GM23338 (cell line): ENCODE measurements at regions not wholly inside any gene's neighbourhood (a gene's known extent, or its start where the extent isn't known, plus 50 kb on each side); places are given as distances from the start of the nearest gene placed in this dataset.

Source experiments
- EZH2phosphoT487 ChIP-seq: fragments of 200-600 bp; sonication (generic); IDR thresholded peaks from one replicate; pipeline ENCODE4 v1.8.1; 2018; ENCODE audit warnings: antibody characterized with exemption; ENCODE audit not compliant: unreplicated experiment
- POLR2AphosphoS5 ChIP-seq: IDR thresholded peaks from 2 replicates; pipeline ENCODE4 v1.6.1; 2016; ENCODE audit warnings: antibody characterized with exemption, low read depth
- TF ChIP-seq, protein P1 (sequence below), 2 experiments: fragments of 200-600 bp in 1 of 2; sonication (generic) in 1 of 2; conservative IDR thresholded peaks; 2 replicates each; pipeline versions ENCODE4 v1.5.1 to v1.6.1; 2016 to 2017; ENCODE audit warnings: antibody characterized with exemption in 2 of 2, low read depth in 2 of 2, mild to moderate bottlenecking in 2 of 2, moderate library complexity in 1 of 2
- TF ChIP-seq, protein P2 (sequence below): IDR thresholded peaks from one replicate; pipeline ENCODE4 v1.6.1; 2018; ENCODE audit warnings: antibody characterized with exemption; ENCODE audit not compliant: unreplicated experiment

DNA sequence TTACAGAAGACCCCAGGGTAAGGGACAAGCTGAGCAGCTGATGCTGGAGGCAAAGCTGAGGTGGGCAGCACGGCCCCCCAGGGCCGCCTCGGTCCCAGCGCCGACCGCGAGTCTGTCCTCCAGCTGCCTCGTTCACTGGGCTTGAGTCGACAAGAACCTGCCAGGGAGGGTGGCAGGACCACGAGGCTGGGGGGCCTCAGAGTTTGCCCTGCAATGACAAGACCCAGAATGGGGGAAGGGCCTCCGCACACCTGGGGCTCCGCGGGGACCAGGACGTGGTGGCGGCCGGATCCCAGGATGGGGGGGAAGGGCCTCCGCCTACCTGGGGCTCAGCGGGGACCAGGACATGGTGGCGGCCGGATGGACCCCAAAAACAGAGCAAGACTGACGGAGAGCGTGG lies 53.9 kb upstream of the COL18A1 start:
- TF ChIP-seq, protein P1, sequence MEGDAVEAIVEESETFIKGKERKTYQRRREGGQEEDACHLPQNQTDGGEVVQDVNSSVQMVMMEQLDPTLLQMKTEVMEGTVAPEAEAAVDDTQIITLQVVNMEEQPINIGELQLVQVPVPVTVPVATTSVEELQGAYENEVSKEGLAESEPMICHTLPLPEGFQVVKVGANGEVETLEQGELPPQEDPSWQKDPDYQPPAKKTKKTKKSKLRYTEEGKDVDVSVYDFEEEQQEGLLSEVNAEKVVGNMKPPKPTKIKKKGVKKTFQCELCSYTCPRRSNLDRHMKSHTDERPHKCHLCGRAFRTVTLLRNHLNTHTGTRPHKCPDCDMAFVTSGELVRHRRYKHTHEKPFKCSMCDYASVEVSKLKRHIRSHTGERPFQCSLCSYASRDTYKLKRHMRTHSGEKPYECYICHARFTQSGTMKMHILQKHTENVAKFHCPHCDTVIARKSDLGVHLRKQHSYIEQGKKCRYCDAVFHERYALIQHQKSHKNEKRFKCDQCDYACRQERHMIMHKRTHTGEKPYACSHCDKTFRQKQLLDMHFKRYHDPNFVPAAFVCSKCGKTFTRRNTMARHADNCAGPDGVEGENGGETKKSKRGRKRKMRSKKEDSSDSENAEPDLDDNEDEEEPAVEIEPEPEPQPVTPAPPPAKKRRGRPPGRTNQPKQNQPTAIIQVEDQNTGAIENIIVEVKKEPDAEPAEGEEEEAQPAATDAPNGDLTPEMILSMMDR (conservative IDR thresholded peaks at IDR 0.05; ENCODE audit: low read depth in 2 of 2), result no peak
- TF ChIP-seq, protein P2, sequence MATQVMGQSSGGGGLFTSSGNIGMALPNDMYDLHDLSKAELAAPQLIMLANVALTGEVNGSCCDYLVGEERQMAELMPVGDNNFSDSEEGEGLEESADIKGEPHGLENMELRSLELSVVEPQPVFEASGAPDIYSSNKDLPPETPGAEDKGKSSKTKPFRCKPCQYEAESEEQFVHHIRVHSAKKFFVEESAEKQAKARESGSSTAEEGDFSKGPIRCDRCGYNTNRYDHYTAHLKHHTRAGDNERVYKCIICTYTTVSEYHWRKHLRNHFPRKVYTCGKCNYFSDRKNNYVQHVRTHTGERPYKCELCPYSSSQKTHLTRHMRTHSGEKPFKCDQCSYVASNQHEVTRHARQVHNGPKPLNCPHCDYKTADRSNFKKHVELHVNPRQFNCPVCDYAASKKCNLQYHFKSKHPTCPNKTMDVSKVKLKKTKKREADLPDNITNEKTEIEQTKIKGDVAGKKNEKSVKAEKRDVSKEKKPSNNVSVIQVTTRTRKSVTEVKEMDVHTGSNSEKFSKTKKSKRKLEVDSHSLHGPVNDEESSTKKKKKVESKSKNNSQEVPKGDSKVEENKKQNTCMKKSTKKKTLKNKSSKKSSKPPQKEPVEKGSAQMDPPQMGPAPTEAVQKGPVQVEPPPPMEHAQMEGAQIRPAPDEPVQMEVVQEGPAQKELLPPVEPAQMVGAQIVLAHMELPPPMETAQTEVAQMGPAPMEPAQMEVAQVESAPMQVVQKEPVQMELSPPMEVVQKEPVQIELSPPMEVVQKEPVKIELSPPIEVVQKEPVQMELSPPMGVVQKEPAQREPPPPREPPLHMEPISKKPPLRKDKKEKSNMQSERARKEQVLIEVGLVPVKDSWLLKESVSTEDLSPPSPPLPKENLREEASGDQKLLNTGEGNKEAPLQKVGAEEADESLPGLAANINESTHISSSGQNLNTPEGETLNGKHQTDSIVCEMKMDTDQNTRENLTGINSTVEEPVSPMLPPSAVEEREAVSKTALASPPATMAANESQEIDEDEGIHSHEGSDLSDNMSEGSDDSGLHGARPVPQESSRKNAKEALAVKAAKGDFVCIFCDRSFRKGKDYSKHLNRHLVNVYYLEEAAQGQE, result no peak
- TF ChIP-seq POLR2AphosphoS5, result no peak
- no peak for TF ChIP-seq EZH2phosphoT487
